Coronary artery (tissue), 2 donors: ENCODE measurements at regions not wholly inside any gene's neighbourhood (a gene's known extent, or its start where the extent isn't known, plus 50 kb on each side); places are given as distances from the start of the nearest gene placed in this dataset.

ENCODE experiments used
- DNase-seq: peaks from one replicate; pipeline ENCODE4 v3.0.0-alpha.2; 2017; ENCODE audit warnings: low spot score
- H3K27ac ChIP-seq, 2 donors: fragments of 200-600 bp; sonication (generic); one replicate each; pipeline ENCODE4 v1.5.1; 2016 to 2019
- H3K4me3 ChIP-seq: fragments of 200-600 bp; sonication (generic); 2 replicates; pipeline ENCODE4 v1.5.1; 2016; ENCODE audit warnings: mild to moderate bottlenecking, moderate library complexity
- TF ChIP-seq, protein P1 (sequence below): fragments of 200-600 bp; sonication (generic); IDR thresholded peaks from one replicate; pipeline ENCODE4 v1.5.1; 2019; ENCODE audit warnings: antibody characterized with exemption

DNA sequence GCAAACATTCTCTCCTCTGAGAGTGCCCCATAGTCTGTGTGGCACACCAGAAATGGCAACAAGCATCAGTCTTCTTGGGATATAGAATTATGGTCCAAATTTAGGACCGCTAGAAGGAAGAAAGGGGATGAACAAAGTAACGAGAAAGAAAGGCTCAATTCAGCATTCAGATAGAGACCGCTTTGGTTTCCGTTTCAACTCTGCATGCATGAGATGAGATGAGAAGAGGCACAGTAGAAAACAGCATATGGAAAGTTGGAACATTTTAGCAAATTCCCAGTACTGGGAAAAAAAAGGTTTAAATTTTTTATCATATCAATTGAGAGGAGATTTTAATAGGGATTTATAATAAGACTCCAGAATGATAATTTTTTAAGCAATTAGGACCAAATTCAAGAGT is 595.5 kb upstream of the CHRM3 start:
- DNase-seq, result no peak

GRCh38 chr1:238789916-238790667 is 596.3 kb upstream of the CHRM3 start:
- TF ChIP-seq, protein P1, sequence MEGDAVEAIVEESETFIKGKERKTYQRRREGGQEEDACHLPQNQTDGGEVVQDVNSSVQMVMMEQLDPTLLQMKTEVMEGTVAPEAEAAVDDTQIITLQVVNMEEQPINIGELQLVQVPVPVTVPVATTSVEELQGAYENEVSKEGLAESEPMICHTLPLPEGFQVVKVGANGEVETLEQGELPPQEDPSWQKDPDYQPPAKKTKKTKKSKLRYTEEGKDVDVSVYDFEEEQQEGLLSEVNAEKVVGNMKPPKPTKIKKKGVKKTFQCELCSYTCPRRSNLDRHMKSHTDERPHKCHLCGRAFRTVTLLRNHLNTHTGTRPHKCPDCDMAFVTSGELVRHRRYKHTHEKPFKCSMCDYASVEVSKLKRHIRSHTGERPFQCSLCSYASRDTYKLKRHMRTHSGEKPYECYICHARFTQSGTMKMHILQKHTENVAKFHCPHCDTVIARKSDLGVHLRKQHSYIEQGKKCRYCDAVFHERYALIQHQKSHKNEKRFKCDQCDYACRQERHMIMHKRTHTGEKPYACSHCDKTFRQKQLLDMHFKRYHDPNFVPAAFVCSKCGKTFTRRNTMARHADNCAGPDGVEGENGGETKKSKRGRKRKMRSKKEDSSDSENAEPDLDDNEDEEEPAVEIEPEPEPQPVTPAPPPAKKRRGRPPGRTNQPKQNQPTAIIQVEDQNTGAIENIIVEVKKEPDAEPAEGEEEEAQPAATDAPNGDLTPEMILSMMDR, result no peak
- no peak for DNase-seq
- Histone ChIP-seq H3K4me3 (no peak overlapping the region), H3K27ac (no peak overlapping the region)

More for the DNA sequence above, 595.5 kb upstream of the CHRM3 start:
- TF ChIP-seq, protein P1, result no peak
- no peak overlapping the region for H3K4me3 ChIP-seq
- no peak overlapping the region for H3K27ac ChIP-seq

DNA sequence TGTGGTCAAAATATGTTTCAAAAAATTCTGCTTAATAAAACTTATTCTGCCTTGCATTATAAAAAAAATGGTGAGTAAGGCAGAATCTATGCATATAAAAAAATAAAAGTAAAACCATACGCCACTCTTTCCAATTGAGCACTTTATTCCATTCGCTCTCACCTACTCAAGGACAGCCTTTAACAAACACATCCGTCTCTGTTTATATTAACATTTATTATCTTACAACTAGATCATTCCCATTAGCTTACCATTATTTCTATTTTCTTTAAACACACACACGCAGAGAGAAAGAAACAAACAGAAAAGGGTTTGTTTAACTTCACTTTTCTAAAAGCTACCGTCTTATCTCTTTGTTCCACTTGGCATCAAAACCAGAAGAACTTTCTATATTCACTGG is 598.9 kb upstream of the CHRM3 start:
- DNase-seq, result no peak
- TF ChIP-seq, protein P1, result no peak
- Histone ChIP-seq H3K4me3 (no peak overlapping the region), H3K27ac (no peak overlapping the region)

- Histone ChIP-seq H3K27ac (no peak overlapping the region), H3K4me3 (no peak overlapping the region)
- DNase-seq, result no peak
- TF ChIP-seq, protein P1, result no peak
Measured at GRCh38 chr1:238783633-238784032, 602.7 kb upstream of the CHRM3 start.

GRCh38 chr1:238779716-238780115 is 606.7 kb upstream of the CHRM3 start:
- no peak overlapping the region for H3K4me3 ChIP-seq
- H3K27ac ChIP-seq, result no peak overlapping the region
- DNase-seq, result no peak
- TF ChIP-seq, protein P1, result no peak

DNA sequence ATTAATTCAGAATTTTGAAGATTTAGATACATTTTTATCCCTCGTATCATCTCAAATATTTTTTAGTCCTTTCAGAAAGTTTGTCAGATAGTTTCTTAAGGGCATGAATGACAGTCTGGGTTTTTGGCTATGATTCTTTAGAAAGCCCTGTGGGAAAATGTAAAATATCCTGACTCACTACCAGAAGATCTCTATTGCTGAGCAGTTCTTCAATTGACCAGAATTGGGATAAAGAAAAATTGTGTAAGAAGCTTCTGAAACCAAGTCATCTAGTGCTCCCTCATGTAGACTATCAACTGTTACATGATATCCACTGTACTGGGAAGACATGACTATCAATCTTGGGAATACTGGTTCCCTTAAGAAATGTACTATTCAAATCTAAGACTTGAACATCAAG is 608.3 kb upstream of the CHRM3 start:
- Histone ChIP-seq H3K4me3 (no peak overlapping the region), H3K27ac (no peak overlapping the region)
- TF ChIP-seq, protein P1, result no peak
- DNase-seq, result no peak

DNA sequence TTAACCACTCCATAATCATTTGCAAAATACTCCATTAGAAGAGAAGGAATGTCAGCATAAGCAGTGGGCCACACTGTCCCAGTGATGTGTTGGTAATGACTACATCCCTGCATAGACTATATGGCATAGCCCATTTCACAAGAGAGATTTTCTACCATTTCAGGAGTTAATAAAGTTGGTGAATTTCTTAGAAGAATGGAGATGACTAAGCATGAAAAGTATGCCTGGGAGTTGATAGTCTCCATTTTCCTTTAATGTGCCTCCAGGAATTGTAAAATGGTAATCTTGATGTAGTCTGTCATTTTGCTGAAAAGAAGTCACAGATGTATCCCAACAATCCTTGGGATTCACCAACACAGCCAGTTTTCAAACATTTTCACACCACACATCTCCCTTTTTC is 608.8 kb upstream of the CHRM3 start:
- no peak overlapping the region for H3K27ac ChIP-seq
- DNase-seq, result no peak
- no peak overlapping the region for H3K4me3 ChIP-seq
- TF ChIP-seq, protein P1, result no peak
